ENCODE measurements at regions not wholly inside any gene's neighbourhood (a gene's known extent, or its start where the extent isn't known, plus 50 kb on each side); places are given as distances from the start of the nearest gene placed in this dataset.

DNA sequence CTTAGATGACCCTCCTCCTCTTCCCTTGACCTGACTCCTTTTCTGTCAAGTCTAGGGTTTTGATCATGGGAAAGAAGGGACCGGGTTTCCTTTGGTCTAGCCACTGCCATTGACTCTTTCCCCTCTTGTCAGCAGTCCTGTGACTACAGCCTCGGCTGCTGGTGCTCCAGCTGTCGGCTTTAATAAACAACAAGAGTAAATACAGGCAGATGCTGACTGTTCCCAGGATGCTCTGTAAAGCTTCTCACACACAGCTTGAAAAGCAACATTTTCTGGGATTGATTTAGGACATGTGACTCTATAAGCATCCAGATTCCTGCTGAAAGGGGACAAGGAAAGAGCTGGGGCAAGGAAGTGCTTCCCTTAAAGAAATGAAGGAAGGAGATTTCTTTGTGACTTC, 53.5 kb upstream of the CTTNBP2NL start:
- H3K27ac Mint-ChIP-seq = no peak overlapping the region
- H3K4me1 Mint-ChIP-seq = no peaks in the 10 kb centered on the region
- Histone ChIP-seq H4K20me1 (ENCODE audit: insufficient read depth, low read length) (no peaks in the 10 kb centered on the region), H3K9ac (ENCODE audit: insufficient read depth, low read length, poor library complexity, severe bottlenecking) (no peak overlapping the region), H3K36me3 (replicated peaks in 1 of 2; ENCODE audit: control insufficient read depth in 1 of 2, insufficient read depth in 2 of 2, low read length in 2 of 2) (no peaks in the 10 kb centered on the region), H3K27me3 (ENCODE audit: control insufficient read depth in 2 of 2, insufficient read depth in 2 of 2, low read length in 2 of 2) (peaks cover 0 to 4% of the 10 kb centered on the region in 2 donors), H3K4me2 (replicated peaks; ENCODE audit: extremely low read depth, low read length, poor library complexity, severe bottlenecking) (no peak overlapping the region), H3K9me3 (replicated peaks in 1 of 2; ENCODE audit: control insufficient read depth in 1 of 2, insufficient read depth in 1 of 2, low read length in 2 of 2) (no peaks in the 10 kb centered on the region), H3K4me3 (replicated peaks in 1 of 3; ENCODE audit: low read depth in 2 of 3, low read length in 3 of 3) (no peak overlapping the region), H2AFZ (ENCODE audit: insufficient read depth, low read depth, low read length, poor library complexity, severe bottlenecking) (no peak overlapping the region), H3K4me1 (ENCODE audit: control insufficient read depth in 1 of 2, insufficient read depth in 2 of 2, low read length in 2 of 2) (no peaks in the 10 kb centered on the region), H3K27ac (ENCODE audit: low read depth in 1 of 2, low read length in 2 of 2) (no peak overlapping the region), H3K79me2 (ENCODE audit: insufficient read depth, low read length) (no peaks in the 10 kb centered on the region)
- peaks cover 2 to 23% (median 7%) of the 10 kb centered on the region in 3 donors for H3K27me3 Mint-ChIP-seq (ENCODE audit: low read depth in 3 of 3)
- intact Hi-C loops (cut with micrococcal nuclease) = no loop called here
- no peaks in the 10 kb centered on the region for H3K36me3 Mint-ChIP-seq
- TF ChIP-seq, protein P1, sequence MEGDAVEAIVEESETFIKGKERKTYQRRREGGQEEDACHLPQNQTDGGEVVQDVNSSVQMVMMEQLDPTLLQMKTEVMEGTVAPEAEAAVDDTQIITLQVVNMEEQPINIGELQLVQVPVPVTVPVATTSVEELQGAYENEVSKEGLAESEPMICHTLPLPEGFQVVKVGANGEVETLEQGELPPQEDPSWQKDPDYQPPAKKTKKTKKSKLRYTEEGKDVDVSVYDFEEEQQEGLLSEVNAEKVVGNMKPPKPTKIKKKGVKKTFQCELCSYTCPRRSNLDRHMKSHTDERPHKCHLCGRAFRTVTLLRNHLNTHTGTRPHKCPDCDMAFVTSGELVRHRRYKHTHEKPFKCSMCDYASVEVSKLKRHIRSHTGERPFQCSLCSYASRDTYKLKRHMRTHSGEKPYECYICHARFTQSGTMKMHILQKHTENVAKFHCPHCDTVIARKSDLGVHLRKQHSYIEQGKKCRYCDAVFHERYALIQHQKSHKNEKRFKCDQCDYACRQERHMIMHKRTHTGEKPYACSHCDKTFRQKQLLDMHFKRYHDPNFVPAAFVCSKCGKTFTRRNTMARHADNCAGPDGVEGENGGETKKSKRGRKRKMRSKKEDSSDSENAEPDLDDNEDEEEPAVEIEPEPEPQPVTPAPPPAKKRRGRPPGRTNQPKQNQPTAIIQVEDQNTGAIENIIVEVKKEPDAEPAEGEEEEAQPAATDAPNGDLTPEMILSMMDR (IDR thresholded peaks at IDR 0.05) = no peak
- no peak for DNase-seq
- H3K9me3 Mint-ChIP-seq = peaks cover 0 to 6% (median 2%) of the 10 kb centered on the region in 7 donors
- H3K4me3 Mint-ChIP-seq = no peak overlapping the region
- no CpG with 5 or more reads among the region's 3 CpGs for WGBS (ENCODE audit: insufficient coverage)

GRCh38 chr1:112344754-112345423, 51.1 kb upstream of the CTTNBP2NL start:
- Histone ChIP-seq H3K27ac (ENCODE audit: low read depth in 1 of 2, low read length in 2 of 2) (no peak overlapping the region), H3K4me3 (replicated peaks in 1 of 3; ENCODE audit: low read depth in 2 of 3, low read length in 3 of 3) (no peak overlapping the region), H3K36me3 (replicated peaks in 1 of 2; ENCODE audit: control insufficient read depth in 1 of 2, insufficient read depth in 2 of 2, low read length in 2 of 2) (no peaks in the 10 kb centered on the region), H3K27me3 (ENCODE audit: control insufficient read depth in 2 of 2, insufficient read depth in 2 of 2, low read length in 2 of 2) (peaks cover 0 to 2% of the 10 kb centered on the region in 2 donors), H4K20me1 (ENCODE audit: insufficient read depth, low read length) (no peaks in the 10 kb centered on the region), H3K4me2 (replicated peaks; ENCODE audit: extremely low read depth, low read length, poor library complexity, severe bottlenecking) (no peak overlapping the region), H3K9ac (ENCODE audit: insufficient read depth, low read length, poor library complexity, severe bottlenecking) (no peak overlapping the region), H2AFZ (ENCODE audit: insufficient read depth, low read depth, low read length, poor library complexity, severe bottlenecking) (no peak overlapping the region), H3K4me1 (ENCODE audit: control insufficient read depth in 1 of 2, insufficient read depth in 2 of 2, low read length in 2 of 2) (no peaks in the 10 kb centered on the region), H3K79me2 (ENCODE audit: insufficient read depth, low read length) (no peaks in the 10 kb centered on the region), H3K9me3 (replicated peaks in 1 of 2; ENCODE audit: control insufficient read depth in 1 of 2, insufficient read depth in 1 of 2, low read length in 2 of 2) (no peaks in the 10 kb centered on the region)
- Mint-ChIP-seq H3K4me3 (no peak overlapping the region), H3K36me3 (no peaks in the 10 kb centered on the region), H3K9me3 (peaks cover 0 to 10% (median 2%) of the 10 kb centered on the region in 7 donors), H3K27me3 (ENCODE audit: low read depth in 3 of 3) (peaks cover 0 to 16% (median 2%) of the 10 kb centered on the region in 3 donors), H3K4me1 (no peaks in the 10 kb centered on the region), H3K27ac (no peak overlapping the region)
- intact Hi-C loops (cut with micrococcal nuclease) = no loop called here
- 0% methylated on average over 6 of the region's 7 CpGs for WGBS (ENCODE audit: insufficient coverage)
- no peak for DNase-seq
- TF ChIP-seq, protein P1 (IDR thresholded peaks at IDR 0.05) = no peak

All from CD14-positive monocyte (primary cell).